HepG2 (cell line): ENCODE measurements at regions not wholly inside any gene's neighbourhood (a gene's known extent, or its start where the extent isn't known, plus 50 kb on each side); places are given as distances from the start of the nearest gene placed in this dataset.

Experiments
- CREB1 ChIP-seq, 2 experiments: fragments of 450-650 bp in 1 of 2; IDR thresholded peaks; 2 replicates each; pipeline ENCODE4 v1.6.1; 2016 to 2017; ENCODE audit warnings: control low read depth in 1 of 2, mild to moderate bottlenecking in 1 of 2, missing compliant biosample characterization in 1 of 2, missing genetic modification characterization in 1 of 2
- EZH2 ChIP-seq: conservative IDR thresholded peaks from 2 replicates; pipeline ENCODE4 v1.6.1; 2012; ENCODE audit warnings: mild to moderate bottlenecking, low read depth, low read length, moderate library complexity
- PHB2 ChIP-seq: fragments of 450-650 bp; IDR thresholded peaks from 2 replicates; pipeline ENCODE4 v1.6.1; 2018; ENCODE audit not compliant: partially characterized antibody
- TCF7L2 ChIP-seq: IDR thresholded peaks from 2 replicates; pipeline ENCODE4 v1.6.1; 2011; ENCODE audit warnings: mild to moderate bottlenecking, low read depth, low read length, moderate library complexity
- ZBTB26 ChIP-seq: IDR thresholded peaks from 2 replicates; pipeline ENCODE4 v1.6.1; 2016; ENCODE audit warnings: missing compliant biosample characterization, missing genetic modification reagents, borderline replicate concordance

GRCh38 chr15:69634860-69635259, 182.2 kb downstream of the RPLP1 start:
- TF ChIP-seq CREB1 (IDR thresholded peaks at IDR 0.05) (no peak), CREB1 (CRISPR knock-in tag; IDR thresholded peaks at IDR 0.05) (no peak), ZBTB26 (no peak), EZH2 (no peak), TCF7L2 (no peak), PHB2 (no peak)
